ENCODE measurements at regions not wholly inside any gene's neighbourhood (a gene's known extent, or its start where the extent isn't known, plus 50 kb on each side); places are given as distances from the start of the nearest gene placed in this dataset.

DNA sequence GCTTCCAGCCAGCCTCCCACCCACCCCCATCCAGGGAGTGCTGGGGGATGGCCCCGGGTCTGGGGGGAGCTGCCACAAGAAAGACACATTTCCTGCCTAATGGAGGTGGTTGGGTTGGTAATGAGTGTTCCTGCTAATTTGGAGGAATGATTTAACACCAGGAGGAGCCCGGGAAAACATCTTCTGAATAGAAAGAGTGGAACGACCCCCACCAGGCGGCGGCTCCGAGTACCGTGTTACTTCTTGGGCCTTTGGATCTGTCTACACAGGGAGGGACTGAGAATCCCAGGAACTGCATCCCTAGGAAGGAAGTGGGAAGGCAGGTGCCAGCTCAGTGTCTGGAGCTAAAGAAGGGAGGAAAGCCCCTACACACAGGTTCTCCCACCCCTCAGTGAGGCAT, 64.6 kb downstream of the TSPAN17 start:
- peaks cover 0 to 17% (median 7%) of the 10 kb centered on the region in 3 donors for H3K27me3 ChIP-seq
- TF ChIP-seq POLR2A (IDR thresholded peaks at IDR 0.05) (no peak), EP300 (IDR thresholded peaks at IDR 0.05) (no peak), POLR2AphosphoS5 (IDR thresholded peaks at IDR 0.05) (no peak)
- TF ChIP-seq, protein P1, sequence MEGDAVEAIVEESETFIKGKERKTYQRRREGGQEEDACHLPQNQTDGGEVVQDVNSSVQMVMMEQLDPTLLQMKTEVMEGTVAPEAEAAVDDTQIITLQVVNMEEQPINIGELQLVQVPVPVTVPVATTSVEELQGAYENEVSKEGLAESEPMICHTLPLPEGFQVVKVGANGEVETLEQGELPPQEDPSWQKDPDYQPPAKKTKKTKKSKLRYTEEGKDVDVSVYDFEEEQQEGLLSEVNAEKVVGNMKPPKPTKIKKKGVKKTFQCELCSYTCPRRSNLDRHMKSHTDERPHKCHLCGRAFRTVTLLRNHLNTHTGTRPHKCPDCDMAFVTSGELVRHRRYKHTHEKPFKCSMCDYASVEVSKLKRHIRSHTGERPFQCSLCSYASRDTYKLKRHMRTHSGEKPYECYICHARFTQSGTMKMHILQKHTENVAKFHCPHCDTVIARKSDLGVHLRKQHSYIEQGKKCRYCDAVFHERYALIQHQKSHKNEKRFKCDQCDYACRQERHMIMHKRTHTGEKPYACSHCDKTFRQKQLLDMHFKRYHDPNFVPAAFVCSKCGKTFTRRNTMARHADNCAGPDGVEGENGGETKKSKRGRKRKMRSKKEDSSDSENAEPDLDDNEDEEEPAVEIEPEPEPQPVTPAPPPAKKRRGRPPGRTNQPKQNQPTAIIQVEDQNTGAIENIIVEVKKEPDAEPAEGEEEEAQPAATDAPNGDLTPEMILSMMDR (IDR thresholded peaks at IDR 0.05): no peak
- intact Hi-C loops (cut with DNase I): no loop called here
- no peak overlapping the region for H3K4me3 ChIP-seq
- peaks cover 0 to 7% (median 3%) of the 10 kb centered on the region in 4 donors for H3K9me3 ChIP-seq
- 21 to 52% methylated on average over 7 of the region's 7 CpGs for WGBS, 2 donors
- no peak for DNase-seq
- H3K27ac ChIP-seq: no peak overlapping the region
- H3K36me3 ChIP-seq: no peaks in the 10 kb centered on the region
- H3K4me1 ChIP-seq: no peaks in the 10 kb centered on the region

DNA sequence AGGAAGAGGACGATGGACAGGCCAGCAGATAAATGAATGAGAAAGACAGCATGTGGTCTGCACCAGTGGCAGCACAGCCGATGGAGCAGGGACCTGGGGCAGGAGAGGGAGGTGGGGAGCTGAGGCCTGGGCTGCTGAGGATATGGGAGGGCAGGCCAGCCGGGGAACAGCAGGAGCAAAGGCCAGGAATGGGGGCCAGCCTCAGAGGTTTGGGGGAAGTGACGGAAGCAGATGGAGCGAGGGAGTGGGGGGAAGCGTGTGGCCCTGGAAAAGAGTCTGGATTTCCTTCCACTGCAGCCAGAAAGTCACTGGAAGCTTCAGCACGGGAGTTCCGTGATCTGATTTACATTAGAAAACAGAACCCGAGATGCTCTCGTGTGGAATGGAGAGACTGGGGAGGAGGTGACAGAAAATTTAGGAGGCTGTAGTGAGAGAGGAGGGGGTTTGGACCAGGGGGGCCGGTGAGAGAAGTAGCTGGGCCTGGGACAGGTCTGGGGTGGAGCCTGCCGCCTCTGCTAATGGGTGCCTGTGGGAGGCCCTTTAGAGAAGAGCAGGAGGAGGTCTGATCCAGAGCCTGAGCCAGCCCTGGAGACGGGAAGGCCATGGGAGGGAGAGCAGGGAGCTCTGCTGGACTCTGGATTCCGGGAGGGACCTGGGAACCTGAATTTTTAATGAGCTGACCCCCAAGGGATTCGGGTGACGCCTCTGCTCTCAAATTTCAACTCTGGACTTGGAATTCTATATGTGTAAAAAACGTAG, 65.4 kb downstream of the TSPAN17 start:
- Histone ChIP-seq H3K27ac (no peak overlapping the region), H3K4me3 (no peak overlapping the region), H3K9me3 (peaks cover 0 to 7% (median 3%) of the 10 kb centered on the region in 4 donors), H3K4me1 (no peaks in the 10 kb centered on the region), H3K27me3 (peaks cover 0 to 21% (median 7%) of the 10 kb centered on the region in 3 donors), H3K36me3 (no peaks in the 10 kb centered on the region)
- TF ChIP-seq EP300 (IDR thresholded peaks at IDR 0.05): no peak
- TF ChIP-seq, protein P1 (IDR thresholded peaks at IDR 0.05): no peak
- no peak for TF ChIP-seq POLR2AphosphoS5 (IDR thresholded peaks at IDR 0.05)
- TF ChIP-seq POLR2A (IDR thresholded peaks at IDR 0.05): no peak
- 43 to 68% methylated on average over 17 of the region's 17 CpGs for whole genome bisulfite sequencing, 2 donors
- intact Hi-C loops (cut with DNase I): no loop called here
- DNase-seq: no peak

DNA sequence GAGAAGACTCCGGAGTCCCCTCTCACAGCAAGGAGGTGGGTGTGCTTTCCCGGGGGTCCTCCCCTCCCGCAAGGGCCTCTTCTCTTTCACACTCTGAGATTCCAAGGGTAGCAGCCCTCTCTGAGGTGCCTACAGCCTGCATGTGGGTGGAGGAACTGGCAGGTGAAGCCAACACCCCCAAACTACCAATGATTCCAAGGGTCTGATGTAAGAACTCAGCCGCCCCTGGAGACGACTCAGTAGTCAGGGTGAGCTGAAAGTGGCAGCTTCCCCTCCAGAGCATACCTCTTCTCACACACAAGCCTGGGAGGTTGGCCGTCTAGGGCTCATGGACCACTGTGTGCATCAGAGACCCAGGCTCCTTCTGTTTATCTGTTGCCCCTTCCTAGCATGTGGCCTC, 66.1 kb downstream of the TSPAN17 start:
- no peak overlapping the region for H3K4me3 ChIP-seq
- peaks cover 0 to 7% (median 3%) of the 10 kb centered on the region in 4 donors for H3K9me3 ChIP-seq
- H3K36me3 ChIP-seq: no peaks in the 10 kb centered on the region
- no peak overlapping the region for H3K27ac ChIP-seq
- intact Hi-C loops (cut with DNase I): no loop called here
- peaks cover 0 to 23% (median 7%) of the 10 kb centered on the region in 3 donors for H3K27me3 ChIP-seq
- no peaks in the 10 kb centered on the region for H3K4me1 ChIP-seq
- 77 to 79% methylated on average over 6 of the region's 6 CpGs for WGBS, 2 donors
- TF ChIP-seq POLR2AphosphoS5 (IDR thresholded peaks at IDR 0.05): no peak
- no peak for TF ChIP-seq EP300 (IDR thresholded peaks at IDR 0.05)
- no peak for TF ChIP-seq POLR2A (IDR thresholded peaks at IDR 0.05)
- TF ChIP-seq, protein P1 (IDR thresholded peaks at IDR 0.05): no peak
- no peak for DNase-seq

GRCh38 chr5:176714067-176714466, 66.8 kb downstream of the TSPAN17 start:
- Histone ChIP-seq H3K4me3 (no peak overlapping the region), H3K9me3 (peaks cover 0 to 7% (median 3%) of the 10 kb centered on the region in 4 donors), H3K36me3 (no peaks in the 10 kb centered on the region), H3K27ac (no peak overlapping the region), H3K27me3 (peaks cover 0 to 23% (median 7%) of the 10 kb centered on the region in 3 donors), H3K4me1 (no peaks in the 10 kb centered on the region)
- no peak for TF ChIP-seq POLR2A (IDR thresholded peaks at IDR 0.05)
- TF ChIP-seq EP300 (IDR thresholded peaks at IDR 0.05): no peak
- TF ChIP-seq POLR2AphosphoS5 (IDR thresholded peaks at IDR 0.05): no peak
- TF ChIP-seq, protein P1 (IDR thresholded peaks at IDR 0.05): no peak
- no peak for DNase-seq
- 82 to 83% methylated on average over 4 of the region's 4 CpGs for WGBS, 2 donors
- intact Hi-C loops (cut with DNase I): no loop called here

Data from sigmoid colon (tissue), 6 donors.